Ascending aorta (tissue), 2 donors: ENCODE measurements at regions not wholly inside any gene's neighbourhood (a gene's known extent, or its start where the extent isn't known, plus 50 kb on each side); places are given as distances from the start of the nearest gene placed in this dataset.

Source experiments
- DNase-seq, 2 donors: peaks; one replicate each; pipeline ENCODE4 v3.0.0-alpha.2; 2019; ENCODE audit warnings: low spot score in 2 of 2
- H3K27ac ChIP-seq, 2 donors: fragments of 200-600 bp; sonication (generic); one replicate each; pipeline ENCODE4 v1.5.1; 2016 to 2017; ENCODE audit warnings: mild to moderate bottlenecking in 1 of 2
- H3K27me3 ChIP-seq: fragments of 200-600 bp; sonication (generic); one replicate; pipeline ENCODE4 v1.5.1; 2017
- H3K36me3 ChIP-seq, 2 donors: fragments of 200-600 bp; sonication (generic); one replicate each; pipeline ENCODE4 v1.5.1; 2016
- H3K4me1 ChIP-seq, 2 donors: fragments of 200-600 bp; sonication (generic); one replicate each; pipeline ENCODE4 v1.5.1; 2016 to 2017; ENCODE audit warnings: mild to moderate bottlenecking in 1 of 2
- H3K4me3 ChIP-seq, 2 donors: fragments of 200-600 bp; sonication (generic); one replicate each; pipeline ENCODE4 v1.5.1; 2016 to 2017; ENCODE audit warnings: mild to moderate bottlenecking in 1 of 2
- H3K9me3 ChIP-seq, 2 donors: fragments of 200-600 bp; sonication (generic); one replicate each; pipeline ENCODE4 v1.5.1; 2016
- CTCF ChIP-seq, 3 experiments: fragments of 200-600 bp in 2 of 3; fragments of 450-650 bp in 1 of 3; sonication (generic) in 2 of 3; IDR thresholded peaks; one replicate each; pipeline ENCODE4 v1.5.1; 2016 to 2019; ENCODE audit warnings: antibody characterized with exemption in 3 of 3, mild to moderate bottlenecking in 1 of 3, moderate library complexity in 1 of 3
- intact Hi-C: fragments of 100-400 bp; cut with DNase I; formaldehyde crosslinking; loops from one replicate; pipeline ENCODE4 v1.15.1; 2023

GRCh38 chr4:156439576-156440200 lies 486.0 kb upstream of the CTSO start:
- no peaks in the 10 kb centered on the region for H3K36me3 ChIP-seq
- no peak overlapping the region for H3K27ac ChIP-seq
- no peak for TF ChIP-seq CTCF (IDR thresholded peaks at IDR 0.05)
- no peak overlapping the region for H3K4me3 ChIP-seq
- H3K9me3 ChIP-seq = no peaks in the 10 kb centered on the region
- DNase-seq = no peak
- intact Hi-C loops = no loop called here
- H3K27me3 ChIP-seq = no peaks in the 10 kb centered on the region
- no peaks in the 10 kb centered on the region for H3K4me1 ChIP-seq

- no peaks in the 10 kb centered on the region for H3K36me3 ChIP-seq
- intact Hi-C loops = no loop called here
- H3K9me3 ChIP-seq = no peaks in the 10 kb centered on the region
- no peak for DNase-seq
- H3K27me3 ChIP-seq = no peaks in the 10 kb centered on the region
- no peak for TF ChIP-seq CTCF (IDR thresholded peaks at IDR 0.05)
- no peaks in the 10 kb centered on the region for H3K4me1 ChIP-seq
- no peak overlapping the region for H3K27ac ChIP-seq
- H3K4me3 ChIP-seq = no peak overlapping the region
Observed at GRCh38 chr4:156437666-156438065, 484.0 kb upstream of the CTSO start.

- Histone ChIP-seq H3K4me1 (no peaks in the 10 kb centered on the region), H3K27me3 (no peaks in the 10 kb centered on the region), H3K27ac (no peak overlapping the region), H3K36me3 (no peaks in the 10 kb centered on the region), H3K9me3 (no peaks in the 10 kb centered on the region), H3K4me3 (no peak overlapping the region)
- TF ChIP-seq CTCF (IDR thresholded peaks at IDR 0.05) = no peak
- DNase-seq = no peak
- intact Hi-C loops = no loop called here
Observed at GRCh38 chr4:156422576-156422975, 468.9 kb upstream of the CTSO start.

- no peak for DNase-seq
- Histone ChIP-seq H3K36me3 (no peaks in the 10 kb centered on the region), H3K27ac (no peak overlapping the region), H3K9me3 (no peaks in the 10 kb centered on the region), H3K27me3 (no peaks in the 10 kb centered on the region), H3K4me1 (no peaks in the 10 kb centered on the region), H3K4me3 (no peak overlapping the region)
- no peak for TF ChIP-seq CTCF (IDR thresholded peaks at IDR 0.05)
- intact Hi-C loops = no loop called here
Observed at GRCh38 chr4:156420623-156421022, 467.0 kb upstream of the CTSO start.

GRCh38 chr4:156419080-156419685 lies 465.5 kb upstream of the CTSO start:
- H3K4me3 ChIP-seq = no peak overlapping the region
- H3K4me1 ChIP-seq = no peaks in the 10 kb centered on the region
- no peak overlapping the region for H3K27ac ChIP-seq
- intact Hi-C loops = no loop called here
- TF ChIP-seq CTCF (IDR thresholded peaks at IDR 0.05) = no peak
- H3K9me3 ChIP-seq = no peaks in the 10 kb centered on the region
- no peak for DNase-seq
- H3K36me3 ChIP-seq = no peaks in the 10 kb centered on the region
- no peaks in the 10 kb centered on the region for H3K27me3 ChIP-seq
